Liver (tissue), 8 donors: ENCODE measurements at regions not wholly inside any gene's neighbourhood (a gene's known extent, or its start where the extent isn't known, plus 50 kb on each side); places are given as distances from the start of the nearest gene placed in this dataset.

Experiments used
- DNase-seq: peaks from one replicate; pipeline ENCODE4 v3.0.0-alpha.2; 2017; ENCODE audit warnings: low spot score
- H3K27ac ChIP-seq, 2 donors: one replicate each; pipeline ENCODE4 v1.7.0; 2013; ENCODE audit warnings: inconsistent platforms in 2 of 2, low read length in 2 of 2, control low read depth in 1 of 2, low read depth in 1 of 2, mild to moderate bottlenecking in 1 of 2
- H3K27me3 ChIP-seq, 4 donors: one replicate each; pipeline versions ENCODE4 v1.6.1 to v1.7.0; 2013; ENCODE audit warnings: low read length in 3 of 4, inconsistent platforms in 1 of 4, mild to moderate bottlenecking in 1 of 4, moderate library complexity in 1 of 4; ENCODE audit not compliant: control insufficient read depth in 4 of 4, insufficient read depth in 4 of 4
- H3K36me3 ChIP-seq, 4 donors: one replicate each; pipeline versions ENCODE4 v1.6.1 to v1.7.0; 2013; ENCODE audit warnings: low read length in 3 of 4, mild to moderate bottlenecking in 3 of 4, low read depth in 1 of 4, moderate library complexity in 1 of 4; ENCODE audit not compliant: control insufficient read depth in 4 of 4, insufficient read depth in 3 of 4
- H3K4me1 ChIP-seq, 4 donors: one replicate each; pipeline versions ENCODE4 v1.6.1 to v1.7.0; 2013; ENCODE audit warnings: low read length in 3 of 4, mild to moderate bottlenecking in 3 of 4, moderate library complexity in 1 of 4; ENCODE audit not compliant: control insufficient read depth in 4 of 4, insufficient read depth in 4 of 4
- H3K4me3 ChIP-seq, 3 donors: one replicate each; pipeline versions ENCODE4 v1.6.1 to v1.7.0; 2013; ENCODE audit warnings: low read length in 3 of 3, control low read depth in 1 of 3, low read depth in 1 of 3, mild to moderate bottlenecking in 1 of 3
- H3K9ac ChIP-seq, 2 donors: one replicate each; pipeline ENCODE4 v1.7.0; 2013; ENCODE audit warnings: low read length in 2 of 2, mild to moderate bottlenecking in 2 of 2, moderate library complexity in 2 of 2, control low read depth in 1 of 2, low read depth in 1 of 2
- H3K9me3 ChIP-seq, 4 donors: one replicate each; pipeline versions ENCODE4 v1.6.1 to v1.7.0; 2013; ENCODE audit warnings: low read length in 3 of 4; ENCODE audit not compliant: control insufficient read depth in 4 of 4
- ATF3 ChIP-seq: IDR thresholded peaks from 2 replicates; pipeline ENCODE4 v1.6.1; 2016; ENCODE audit warnings: antibody characterized with exemption
- CTCF ChIP-seq: fragments of 150-350 bp; IDR thresholded peaks from 2 replicates; pipeline ENCODE4 v1.5.1; 2017; ENCODE audit warnings: improper control_type of control experiment, low read depth, low read length; ENCODE audit not compliant: missing input control
- EGR1 ChIP-seq, 2 donors: IDR thresholded peaks; 2 replicates each; pipeline ENCODE4 v1.6.1; 2016 to 2018; ENCODE audit warnings: antibody characterized with exemption in 2 of 2, low read depth in 2 of 2
- FOXA2 ChIP-seq: IDR thresholded peaks from 2 replicates; pipeline ENCODE4 v1.6.1; 2016; ENCODE audit warnings: antibody characterized with exemption
- GABPA ChIP-seq, 2 donors: IDR thresholded peaks in 1 of 2; conservative IDR thresholded peaks in 1 of 2; 2 replicates each; pipeline ENCODE4 v1.6.1; 2016; ENCODE audit warnings: antibody characterized with exemption in 2 of 2, mild to moderate bottlenecking in 1 of 2, moderate library complexity in 1 of 2
- HNF4A ChIP-seq, 2 donors: conservative IDR thresholded peaks; 2 replicates each; pipeline ENCODE4 v1.6.1; 2016; ENCODE audit warnings: antibody characterized with exemption in 2 of 2, mild to moderate bottlenecking in 2 of 2
- HNF4G ChIP-seq: IDR thresholded peaks from 2 replicates; pipeline ENCODE4 v1.6.1; 2016; ENCODE audit warnings: antibody characterized with exemption
- JUND ChIP-seq, 2 donors: IDR thresholded peaks; 2 replicates each; pipeline ENCODE4 v1.6.1; 2016; ENCODE audit warnings: antibody characterized with exemption in 2 of 2
- REST ChIP-seq: IDR thresholded peaks from 2 replicates; pipeline ENCODE4 v1.6.1; 2016; ENCODE audit warnings: antibody characterized with exemption, mild to moderate bottlenecking
- RXRA ChIP-seq, 2 donors: IDR thresholded peaks; 2 replicates each; pipeline ENCODE4 v1.6.1; 2017 to 2018; ENCODE audit warnings: antibody characterized with exemption in 2 of 2, mild to moderate bottlenecking in 1 of 2
- SP1 ChIP-seq: IDR thresholded peaks from 2 replicates; pipeline ENCODE4 v1.6.1; 2018; ENCODE audit warnings: antibody characterized with exemption, mild to moderate bottlenecking
- TAF1 ChIP-seq: conservative IDR thresholded peaks from 2 replicates; pipeline ENCODE4 v1.6.1; 2016; ENCODE audit warnings: antibody characterized with exemption, mild to moderate bottlenecking
- WGBS: extraction: QIAGEN DNeasy Blood & Tissue Kit; methylation state at CpG from one replicate; pipeline ENCODE4 v1.1.7; 2013; 5-methylcytosine and 5-hydroxymethylcytosine counted together
- TF ChIP-seq, protein P1 (sequence below): IDR thresholded peaks from 2 replicates; pipeline ENCODE4 v1.6.1; 2016; ENCODE audit warnings: antibody characterized with exemption
- donor health status: healthy.
- donor health status: healthy.
- donor health status: healthy.
- donor health status: healthy.
- donor health status: healthy.

GRCh38 chr10:120087109-120087508 lies 194.6 kb downstream of the SEC23IP start:
- H3K4me3 ChIP-seq = no peak overlapping the region
- H3K4me1 ChIP-seq = no peaks in the 10 kb centered on the region
- H3K36me3 ChIP-seq = no peaks in the 10 kb centered on the region
- H3K9ac ChIP-seq = no peak overlapping the region
- peaks cover 0 to 4% (median 0%) of the 10 kb centered on the region in 4 donors for H3K9me3 ChIP-seq
- 50% methylated on average over 3 of the region's 3 CpGs for WGBS
- H3K27me3 ChIP-seq = peaks cover 0 to 3% (median under 1%) of the 10 kb centered on the region in 4 donors
- no peak for DNase-seq
- TF ChIP-seq REST (no peak), ATF3 (no peak), JUND (IDR thresholded peaks at IDR 0.05) (no peak), FOXA2 (no peak), SP1 (no peak), TAF1 (no peak), HNF4A (conservative IDR thresholded peaks at IDR 0.05) (no peak), CTCF (no peak)
- TF ChIP-seq, protein P1, sequence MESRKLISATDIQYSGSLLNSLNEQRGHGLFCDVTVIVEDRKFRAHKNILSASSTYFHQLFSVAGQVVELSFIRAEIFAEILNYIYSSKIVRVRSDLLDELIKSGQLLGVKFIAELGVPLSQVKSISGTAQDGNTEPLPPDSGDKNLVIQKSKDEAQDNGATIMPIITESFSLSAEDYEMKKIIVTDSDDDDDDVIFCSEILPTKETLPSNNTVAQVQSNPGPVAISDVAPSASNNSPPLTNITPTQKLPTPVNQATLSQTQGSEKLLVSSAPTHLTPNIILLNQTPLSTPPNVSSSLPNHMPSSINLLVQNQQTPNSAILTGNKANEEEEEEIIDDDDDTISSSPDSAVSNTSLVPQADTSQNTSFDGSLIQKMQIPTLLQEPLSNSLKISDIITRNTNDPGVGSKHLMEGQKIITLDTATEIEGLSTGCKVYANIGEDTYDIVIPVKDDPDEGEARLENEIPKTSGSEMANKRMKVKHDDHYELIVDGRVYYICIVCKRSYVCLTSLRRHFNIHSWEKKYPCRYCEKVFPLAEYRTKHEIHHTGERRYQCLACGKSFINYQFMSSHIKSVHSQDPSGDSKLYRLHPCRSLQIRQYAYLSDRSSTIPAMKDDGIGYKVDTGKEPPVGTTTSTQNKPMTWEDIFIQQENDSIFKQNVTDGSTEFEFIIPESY = no peak
- no peak overlapping the region for H3K27ac ChIP-seq

DNA sequence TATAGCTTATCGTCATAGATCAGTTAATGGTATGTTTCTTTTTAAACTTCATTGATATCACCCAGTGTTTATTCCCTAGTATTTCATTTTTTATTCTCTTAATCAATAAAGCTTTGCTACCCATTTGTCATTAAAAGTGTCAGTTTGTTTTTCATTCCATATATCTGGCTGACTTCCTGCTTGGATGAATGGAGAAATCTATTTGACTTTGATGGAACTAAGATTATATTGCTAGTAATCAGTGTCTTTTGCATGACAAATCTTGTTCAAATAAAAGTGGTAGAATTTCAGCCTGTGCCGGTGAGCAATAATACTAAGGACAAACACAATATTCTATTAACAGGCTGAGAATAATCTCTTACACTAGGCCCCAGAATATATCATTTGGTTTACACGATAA lies 203.3 kb downstream of the SEC23IP start:
- 77% methylated on average over 3 of the region's 3 CpGs for WGBS
- Histone ChIP-seq H3K4me3 (no peak overlapping the region), H3K27me3 (no peaks in the 10 kb centered on the region), H3K4me1 (no peaks in the 10 kb centered on the region), H3K9me3 (no peaks in the 10 kb centered on the region), H3K36me3 (no peaks in the 10 kb centered on the region), H3K27ac (no peak overlapping the region), H3K9ac (no peak overlapping the region)
- TF ChIP-seq JUND (IDR thresholded peaks at IDR 0.05) = no peak
- no peak for TF ChIP-seq GABPA (IDR thresholded peaks at IDR 0.05 in 1 of 2, conservative IDR thresholded peaks at IDR 0.05 in 1 of 2)
- DNase-seq = no peak

- Histone ChIP-seq H3K9me3 (no peaks in the 10 kb centered on the region), H3K27me3 (peaks cover 0 to 7% (median 1%) of the 10 kb centered on the region in 4 donors), H3K4me3 (no peak overlapping the region), H3K27ac (no peak overlapping the region), H3K36me3 (no peaks in the 10 kb centered on the region), H3K4me1 (no peaks in the 10 kb centered on the region), H3K9ac (no peak overlapping the region)
- no peak for DNase-seq
- no peak for TF ChIP-seq FOXA2
- no peak for TF ChIP-seq EGR1 (IDR thresholded peaks at IDR 0.05; ENCODE audit: low read depth in 2 of 2)
- TF ChIP-seq REST = no peak
- TF ChIP-seq RXRA (IDR thresholded peaks at IDR 0.05) = no peak
- TF ChIP-seq HNF4A (conservative IDR thresholded peaks at IDR 0.05) = no peak
- TF ChIP-seq, protein P1 = no peak
- TF ChIP-seq HNF4G = no peak
- TF ChIP-seq SP1 = no peak
These were observed 205.2 kb downstream of the SEC23IP start for GRCh38 chr10:120097766-120098165.
